GM12872 (cell line): ENCODE measurements at regions not wholly inside any gene's neighbourhood (a gene's known extent, or its start where the extent isn't known, plus 50 kb on each side); places are given as distances from the start of the nearest gene placed in this dataset.

Source experiments
- CTCF ChIP-seq: IDR thresholded peaks from 3 replicates; pipeline ENCODE4 v1.5.1; 2011; ENCODE audit warnings: low read depth, mild to moderate bottlenecking, low read length, moderate library complexity; ENCODE audit not compliant: insufficient read depth

GRCh38 chr3:44079916-44080315 lies 161.8 kb upstream of the TOPAZ1 start:
- TF ChIP-seq CTCF = no peak

DNA sequence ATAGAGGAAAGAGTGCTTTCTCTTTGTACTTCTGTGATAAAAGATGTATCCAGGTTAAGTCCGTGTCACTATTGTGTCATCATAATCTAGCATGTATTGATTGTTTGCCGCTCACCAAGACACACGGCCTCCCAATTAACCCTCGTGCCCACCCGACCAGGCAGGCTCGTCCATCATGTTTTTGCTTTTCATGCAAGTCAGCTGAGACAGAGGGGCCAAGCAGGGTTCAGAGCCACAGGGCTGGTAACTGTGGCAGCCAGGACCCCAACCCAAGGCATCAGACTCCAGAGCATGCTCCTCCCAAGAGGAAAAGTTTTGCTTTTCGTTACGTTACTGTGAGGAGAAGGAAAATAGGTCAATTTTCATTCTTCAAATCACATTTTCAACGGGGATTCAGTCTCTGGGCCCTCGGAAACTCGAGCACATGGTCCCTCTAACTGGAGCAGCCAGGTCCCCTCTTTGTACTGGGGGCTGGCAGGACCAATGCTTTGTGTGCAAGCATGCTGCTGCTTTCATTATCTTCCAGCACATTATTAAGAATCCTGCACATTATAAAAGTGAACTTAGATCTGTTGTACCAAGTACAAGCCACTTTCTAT lies 161.1 kb upstream of the TOPAZ1 start:
- no peak for TF ChIP-seq CTCF

- TF ChIP-seq CTCF = no peak
These were observed 151.7 kb upstream of the TOPAZ1 start for GRCh38 chr3:44090036-44090435.

GRCh38 chr3:44092497-44092896 lies 149.2 kb upstream of the TOPAZ1 start:
- no peak for TF ChIP-seq CTCF

DNA sequence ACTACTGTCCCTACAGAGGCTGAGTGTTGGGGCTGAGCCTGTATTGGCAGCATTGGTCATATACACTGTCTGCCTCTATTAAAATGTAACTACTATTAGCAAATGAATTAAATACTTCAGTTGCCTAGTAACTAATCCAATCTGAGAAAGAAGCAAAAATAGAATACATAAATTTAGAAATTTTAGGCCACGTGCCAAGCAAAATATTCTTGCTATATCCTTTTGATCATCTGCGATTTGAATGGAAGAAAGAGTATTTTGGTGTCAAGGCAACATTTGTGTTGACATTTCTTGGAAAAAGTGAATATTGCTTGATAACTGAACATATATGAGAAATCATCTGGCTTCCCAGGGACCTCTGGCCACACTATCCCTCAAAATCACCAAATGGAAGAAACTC lies 148.2 kb upstream of the TOPAZ1 start:
- no peak for TF ChIP-seq CTCF

- no peak for TF ChIP-seq CTCF
These were observed 142.8 kb upstream of the TOPAZ1 start for GRCh38 chr3:44098656-44099415.

DNA sequence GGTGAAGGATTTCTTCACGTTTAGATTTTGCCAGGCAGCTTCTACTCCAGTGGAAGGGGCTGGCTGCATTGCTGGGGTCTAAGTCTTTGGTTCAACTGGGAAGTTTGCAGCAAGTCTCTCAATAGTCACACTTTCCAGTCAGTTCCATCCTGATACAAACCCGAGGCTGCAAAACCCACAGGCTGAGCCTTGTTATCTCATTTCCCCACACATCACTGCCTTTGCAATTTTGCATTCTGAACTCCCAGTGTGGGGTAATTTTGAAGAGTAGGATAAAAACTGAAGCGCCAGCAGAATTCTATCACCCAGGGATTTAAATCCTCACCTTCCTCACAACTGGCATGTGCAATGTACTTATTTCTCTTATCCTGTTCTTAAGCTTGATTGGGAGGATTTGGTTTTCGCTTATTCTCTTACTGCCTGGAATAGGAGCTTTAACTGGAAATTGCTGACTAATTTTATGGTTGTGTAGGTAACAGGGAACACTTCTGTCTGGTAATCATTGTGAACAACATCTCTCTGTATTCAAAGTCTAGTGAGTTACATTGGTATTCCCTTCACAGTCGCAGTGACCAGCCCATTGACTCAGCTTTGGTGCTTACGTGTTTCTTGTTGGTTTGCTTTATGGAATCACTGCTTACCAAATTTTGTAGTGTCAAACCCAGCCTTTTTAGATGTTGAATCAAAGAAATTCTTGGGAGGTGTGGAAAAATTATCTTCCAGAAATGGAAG lies 142.0 kb upstream of the TOPAZ1 start:
- TF ChIP-seq CTCF = no peak
